MV-4-11 (cell line): ENCODE measurements at regions not wholly inside any gene's neighbourhood (a gene's known extent, or its start where the extent isn't known, plus 50 kb on each side); places are given as distances from the start of the nearest gene placed in this dataset.
"Not testable (repeated sequence)": the region's sequence is repeated elsewhere in the genome, so short reads cannot be mapped to it uniquely, and the experiment has no call there.

ENCODE experiments used
- DNase-seq: peaks from one replicate; lab custom pipeline; 2025; lab: John Stamatoyannopoulos, UW

- DNase-seq: no peak
Measured at GRCh38 chr21:28704746-28705145, 287.9 kb downstream of the LTN1 start.

- DNase-seq: no peak
Measured at GRCh38 chr21:28703861-28704260, 288.8 kb downstream of the LTN1 start.

- DNase-seq: peak; percentile 60
Measured at GRCh38 chr21:28699596-28700259, 292.9 kb downstream of the LTN1 start.

- no peak for DNase-seq
Measured at GRCh38 chr21:28699186-28699585, 293.5 kb downstream of the LTN1 start.

GRCh38 chr21:28696844-28697410, 295.8 kb downstream of the LTN1 start:
- DNase-seq: no peak

GRCh38 chr21:28693476-28693875, 299.2 kb downstream of the LTN1 start:
- DNase-seq: no peak

- DNase-seq: no peak
Measured at GRCh38 chr21:28690196-28690595, 302.5 kb downstream of the LTN1 start.

GRCh38 chr21:28688381-28688780, 304.3 kb downstream of the LTN1 start:
- no peak for DNase-seq

- DNase-seq: no peak
Measured at GRCh38 chr21:28687586-28687985, 305.1 kb downstream of the LTN1 start.

GRCh38 chr21:28683982-28684752, 308.5 kb downstream of the LTN1 start:
- no peak for DNase-seq

GRCh38 chr21:28682884-28683283, 309.8 kb downstream of the LTN1 start:
- not testable (repeated sequence) for DNase-seq

- not testable (repeated sequence) for DNase-seq
Measured at GRCh38 chr21:28677096-28677495, 315.6 kb downstream of the LTN1 start.

GRCh38 chr21:28675331-28676041, 317.2 kb downstream of the LTN1 start:
- no peak for DNase-seq

GRCh38 chr21:28674763-28675162, 317.9 kb downstream of the LTN1 start:
- DNase-seq: no peak

GRCh38 chr21:28671549-28672195, 321.0 kb downstream of the LTN1 start:
- DNase-seq: no peak

- DNase-seq: no peak
Measured at GRCh38 chr21:28669971-28670653, 322.6 kb downstream of the LTN1 start.

- peak; percentile 6 for DNase-seq
Measured at GRCh38 chr21:28669321-28669720, 323.4 kb downstream of the LTN1 start.

- no peak for DNase-seq
Measured at GRCh38 chr21:28663754-28664153, 328.9 kb downstream of the LTN1 start.

- DNase-seq: no peak
Measured at GRCh38 chr21:28663111-28663693, 329.5 kb downstream of the LTN1 start.

GRCh38 chr21:28657566-28657965, 335.1 kb downstream of the LTN1 start:
- DNase-seq: no peak

GRCh38 chr21:28655471-28655870, 337.2 kb downstream of the LTN1 start:
- no peak for DNase-seq
